PC-9 (cell line): ENCODE measurements at regions not wholly inside any gene's neighbourhood (a gene's known extent, or its start where the extent isn't known, plus 50 kb on each side); places are given as distances from the start of the nearest gene placed in this dataset.

Source experiments
- BruUV-seq: library from RNA; stranded (reverse); fragments of 400-500 nt; replicated peaks from 2 replicates; lab custom pipeline; 2021; lab: Mats Ljungman, UMichigan
- CTCF ChIA-PET: fragments of 300-600 bp; sonication (Branson Sonifier 250); formaldehyde crosslinking; loops from one replicate; lab custom pipeline; 2022; ENCODE audit warnings: antibody characterized with exemption; lab: Charles Lee
- POLR2A ChIA-PET: fragments of 300-600 bp; sonication (Branson Sonifier 250); formaldehyde crosslinking; loops from one replicate; lab custom pipeline; 2022; ENCODE audit warnings: antibody characterized with exemption; ENCODE audit not compliant: unreplicated experiment; lab: Charles Lee
- DNase-seq, 2 experiments: peaks; one replicate each; pipeline versions ENCODE4 v3.0.0 to v3.0.0-alpha.2; 2015 to 2022; ENCODE audit warnings: mixed read lengths in 1 of 2
- H2AFZ ChIP-seq: fragments of 200-600 bp; sonication (generic); 2 replicates; pipeline ENCODE4 v1.8.1; 2017; ENCODE audit warnings: antibody characterized with exemption
- H3F3A ChIP-seq: fragments of 200-600 bp; sonication (generic); 2 replicates; pipeline ENCODE4 v1.8.1; 2017; ENCODE audit warnings: antibody characterized with exemption, mild to moderate bottlenecking, low read depth; ENCODE audit not compliant: insufficient read depth
- H3K27ac ChIP-seq: fragments of 200-600 bp; sonication (generic); 2 replicates; pipeline ENCODE4 v1.6.1; 2016; ENCODE audit warnings: mixed run types
- H3K27me3 ChIP-seq: fragments of 200-600 bp; sonication (generic); 2 replicates; pipeline ENCODE4 v1.6.1; 2016; ENCODE audit warnings: low read depth, mixed run types; ENCODE audit not compliant: insufficient read depth
- H3K36me3 ChIP-seq: fragments of 200-600 bp; sonication (generic); 2 replicates; pipeline ENCODE4 v1.6.1; 2016; ENCODE audit warnings: low read depth, mixed run types
- H3K4me1 ChIP-seq: fragments of 200-600 bp; sonication (generic); replicated peaks from 2 replicates; pipeline ENCODE4 v1.6.1; 2016; ENCODE audit warnings: mixed run types; ENCODE audit not compliant: insufficient read depth
- H3K4me2 ChIP-seq: fragments of 200-600 bp; sonication (generic); 2 replicates; pipeline ENCODE4 v1.6.1; 2017; ENCODE audit warnings: mixed run types
- H3K4me3 ChIP-seq: fragments of 200-600 bp; sonication (generic); 2 replicates; pipeline ENCODE4 v1.6.1; 2016; ENCODE audit warnings: mixed run types
- H3K79me2 ChIP-seq: fragments of 200-600 bp; sonication (generic); 2 replicates; pipeline ENCODE4 v1.6.1; 2017; ENCODE audit warnings: low read depth, mixed run types
- H3K9me2 ChIP-seq: fragments of 200-600 bp; sonication (generic); 2 replicates; pipeline ENCODE4 v1.8.1; 2017; ENCODE audit warnings: mild to moderate bottlenecking; ENCODE audit not compliant: insufficient read depth
- H3K9me3 ChIP-seq: fragments of 200-600 bp; sonication (generic); 2 replicates; pipeline ENCODE4 v1.8.1; 2016; ENCODE audit warnings: low read depth; ENCODE audit not compliant: insufficient read depth
- H4K20me1 ChIP-seq: fragments of 200-600 bp; sonication (generic); 2 replicates; pipeline ENCODE4 v1.8.1; 2017; ENCODE audit not compliant: insufficient read depth
- CTCF ChIP-seq: fragments of 200-600 bp; sonication (generic); conservative IDR thresholded peaks from 2 replicates; pipeline ENCODE4 v1.6.1; 2017; ENCODE audit warnings: mixed run types, antibody characterized with exemption, mild to moderate bottlenecking, moderate library complexity
- EZH2 ChIP-seq: fragments of 200-600 bp; sonication (generic); IDR thresholded peaks from 2 replicates; pipeline ENCODE4 v1.8.0; 2017; ENCODE audit warnings: antibody characterized with exemption, low read depth
- intact Hi-C: fragments of 100-400 bp; cut with micrococcal nuclease; formaldehyde crosslinking; loops from one replicate; pipeline ENCODE4 v1.10.0; 2022; ENCODE audit not compliant: unreplicated experiment

- POLR2A ChIA-PET: no interaction called here
- Histone ChIP-seq H3K27me3 (peaks cover 35% of the 10 kb centered on the region), H3K79me2 (no peaks in the 10 kb centered on the region), H3K27ac (no peak overlapping the region), H2AFZ (no peak overlapping the region), H3K9me3 (no peaks in the 10 kb centered on the region), H3F3A (peaks cover 4% of the 10 kb centered on the region; the same call in 1 of the 2 replicates), H3K9me2 (no peaks in the 10 kb centered on the region), H4K20me1 (no peaks in the 10 kb centered on the region), H3K4me3 (no peak overlapping the region), H3K4me1 (no peaks in the 10 kb centered on the region), H3K36me3 (no peaks in the 10 kb centered on the region), H3K4me2 (no peak overlapping the region)
- intact Hi-C loops: no loop called here
- no peak for DNase-seq
- CTCF ChIA-PET: no interaction called here
- BruUV-seq: no TSS peak
- TF ChIP-seq EZH2 (no peak), CTCF (no peak)
These were observed 141.1 kb downstream of the CRLF2 start for GRCh38 chrX:1071351-1071750.

- no peaks in the 10 kb centered on the region for H4K20me1 ChIP-seq
- peaks cover 53% of the 10 kb centered on the region for H3K27me3 ChIP-seq
- no TSS peak for BruUV-seq
- no peaks in the 10 kb centered on the region for H3K9me3 ChIP-seq
- intact Hi-C loops: no loop called here
- no peak overlapping the region for H3K27ac ChIP-seq
- TF ChIP-seq CTCF: no peak
- no peak for TF ChIP-seq EZH2
- no peak overlapping the region for H3K4me2 ChIP-seq
- DNase-seq: no peak
- ChIA-PET CTCF (no interaction called here), POLR2A (no interaction called here)
- H3K9me2 ChIP-seq: no peaks in the 10 kb centered on the region
- H2AFZ ChIP-seq: no peak overlapping the region
- H3K79me2 ChIP-seq: no peaks in the 10 kb centered on the region
- no peaks in the 10 kb centered on the region for H3F3A ChIP-seq
- H3K36me3 ChIP-seq: no peaks in the 10 kb centered on the region
- H3K4me1 ChIP-seq: no peaks in the 10 kb centered on the region; the same call in 1 of the 2 replicates
- H3K4me3 ChIP-seq: no peak overlapping the region
These were observed 150.1 kb downstream of the CRLF2 start for GRCh38 chrX:1062351-1062750.

- Histone ChIP-seq H3K27me3 (peaks cover 48% of the 10 kb centered on the region), H3F3A (no peaks in the 10 kb centered on the region), H2AFZ (no peak overlapping the region), H3K9me3 (no peaks in the 10 kb centered on the region), H3K27ac (no peak overlapping the region), H3K9me2 (no peaks in the 10 kb centered on the region), H3K79me2 (no peaks in the 10 kb centered on the region), H3K4me2 (no peak overlapping the region), H3K36me3 (no peaks in the 10 kb centered on the region), H3K4me3 (no peak overlapping the region), H3K4me1 (no peaks in the 10 kb centered on the region; the same call in 1 of the 2 replicates), H4K20me1 (no peaks in the 10 kb centered on the region)
- POLR2A ChIA-PET: no interaction called here
- no peak for DNase-seq
- no TSS peak for BruUV-seq
- intact Hi-C loops: no loop called here
- CTCF ChIA-PET: no interaction called here
- TF ChIP-seq CTCF (no peak), EZH2 (no peak)
These were observed 151.9 kb downstream of the CRLF2 start for GRCh38 chrX:1060562-1060960.
